ENCODE measurements at regions not wholly inside any gene's neighbourhood (a gene's known extent, or its start where the extent isn't known, plus 50 kb on each side); places are given as distances from the start of the nearest gene placed in this dataset.

DNA sequence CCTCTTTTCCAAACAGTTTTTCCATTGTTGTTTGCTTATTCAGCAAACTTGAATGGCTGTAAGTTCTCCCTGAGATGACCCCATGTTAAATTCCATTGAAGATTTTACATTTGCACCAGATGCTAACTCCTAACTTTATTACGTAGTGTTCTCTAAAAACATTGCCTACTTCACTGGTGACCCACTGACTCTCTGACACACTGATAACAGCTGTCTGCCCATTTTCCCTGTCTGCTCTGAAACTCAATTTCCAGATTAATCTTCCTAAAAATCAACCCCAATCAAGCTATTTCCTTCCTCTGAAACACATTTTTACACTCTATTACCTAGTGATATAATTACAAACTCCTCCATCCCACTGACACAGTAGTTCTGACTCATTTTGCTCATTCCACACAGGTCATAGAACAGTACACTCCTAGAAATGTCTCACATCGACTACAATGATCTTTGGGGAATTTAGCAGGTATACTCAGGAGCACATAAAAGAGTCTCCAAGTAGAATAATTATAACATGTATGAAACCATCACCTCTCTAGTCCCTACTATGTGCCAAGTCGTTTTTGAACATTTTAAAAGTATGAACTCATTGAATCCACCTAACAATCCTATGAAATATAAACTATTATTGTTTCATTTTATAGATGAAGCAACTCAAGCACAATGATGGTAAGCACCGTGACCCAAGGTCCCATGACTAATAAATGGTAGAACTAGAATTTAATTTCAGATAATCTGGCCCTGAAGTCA is 210.9 kb downstream of the SLIT2 start:
- no peak for DNase-seq

DNA sequence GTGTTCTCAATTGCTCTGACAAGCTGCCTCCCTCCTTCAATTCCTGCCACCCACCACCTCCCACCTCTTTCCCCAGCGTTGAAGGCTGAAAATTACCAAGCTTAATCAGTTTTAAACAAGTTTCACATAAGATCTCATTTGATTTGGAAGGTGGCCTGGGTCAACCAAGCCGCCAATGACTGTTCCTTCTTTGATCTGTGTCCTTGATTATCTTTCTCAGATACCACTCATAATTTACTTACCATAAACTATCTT is 211.4 kb downstream of the SLIT2 start:
- no peak for DNase-seq

- no peak for DNase-seq
Measured at GRCh38 chr4:20464381-20464780, 212.7 kb downstream of the SLIT2 start.

GRCh38 chr4:20474119-20474518 is 222.4 kb downstream of the SLIT2 start:
- no peak for DNase-seq

- no peak for DNase-seq
Measured at GRCh38 chr4:20478412-20478811, 221.8 kb upstream of the PACRGL start.

DNA sequence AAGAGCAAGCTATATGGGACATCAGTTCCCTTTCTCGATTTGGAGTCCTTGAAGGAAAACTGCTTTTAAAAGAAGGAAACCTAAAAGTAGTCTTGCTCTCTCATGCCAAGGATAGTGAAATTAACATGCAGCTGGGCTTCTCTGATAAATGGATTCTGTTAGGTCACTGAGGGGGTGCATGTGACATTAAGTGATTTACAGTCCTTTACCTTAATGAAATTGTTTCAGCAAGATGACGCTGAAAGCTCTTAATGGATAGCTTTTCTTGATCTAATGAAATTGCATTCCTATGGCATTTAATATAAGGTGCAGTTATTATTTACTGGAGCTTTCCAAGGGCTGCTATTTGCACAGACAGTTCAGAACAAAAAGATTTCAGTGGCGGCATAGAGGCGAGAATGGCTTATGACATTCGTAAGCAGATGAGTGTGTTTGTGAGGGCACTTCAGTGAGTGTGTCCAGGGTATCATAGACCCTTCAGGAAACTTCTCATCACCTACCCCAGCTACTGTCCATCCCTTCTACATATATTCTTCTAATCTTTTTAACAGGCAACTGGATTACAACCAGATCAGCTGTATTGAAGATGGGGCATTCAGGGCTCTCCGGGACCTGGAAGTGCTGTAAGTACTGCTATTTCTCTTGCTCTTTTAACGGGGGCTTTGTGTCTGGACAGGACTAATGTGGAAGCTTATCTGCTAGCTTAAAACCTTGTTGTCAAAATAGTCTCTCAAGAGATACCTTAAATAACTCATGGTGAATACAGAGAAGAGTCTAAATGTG is 219.9 kb upstream of the PACRGL start:
- DNase-seq: no peak

- no peak for DNase-seq
Measured at GRCh38 chr4:20483416-20483815, 216.8 kb upstream of the PACRGL start.

GRCh38 chr4:20486433-20486832 is 213.8 kb upstream of the PACRGL start:
- no peak for DNase-seq

GRCh38 chr4:20487446-20487845 is 212.8 kb upstream of the PACRGL start:
- no peak for DNase-seq

GRCh38 chr4:20487852-20488251 is 212.4 kb upstream of the PACRGL start:
- DNase-seq: no peak

GRCh38 chr4:20490734-20491133 is 209.5 kb upstream of the PACRGL start:
- DNase-seq: no peak

- no peak for DNase-seq
Measured at GRCh38 chr4:20493761-20494353, 206.4 kb upstream of the PACRGL start.

DNA sequence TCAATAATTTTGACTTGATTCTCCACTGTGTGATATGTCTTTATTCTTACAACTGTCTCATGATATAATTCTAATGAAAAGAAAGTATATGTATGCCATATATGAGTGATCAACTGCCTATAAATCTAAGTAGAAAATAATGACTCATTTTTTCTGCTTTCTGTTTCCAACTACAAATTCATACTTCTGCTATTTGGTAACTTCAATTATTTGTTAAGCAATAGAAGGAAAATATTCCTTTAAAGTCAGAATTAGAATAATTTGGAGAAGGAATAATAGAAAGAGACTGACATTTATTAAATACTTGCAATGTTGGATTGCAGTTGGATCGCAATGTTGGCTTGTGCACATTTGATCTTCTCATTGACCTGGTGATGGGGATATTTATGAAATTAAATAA is 204.2 kb upstream of the PACRGL start:
- DNase-seq: no peak

- DNase-seq: no peak
Measured at GRCh38 chr4:20504146-20504545, 196.1 kb upstream of the PACRGL start.

GRCh38 chr4:20505927-20506326 is 194.3 kb upstream of the PACRGL start:
- no peak for DNase-seq

GRCh38 chr4:20506827-20507226 is 193.4 kb upstream of the PACRGL start:
- no peak for DNase-seq

GRCh38 chr4:20509315-20509714 is 190.9 kb upstream of the PACRGL start:
- DNase-seq: no peak

DNA sequence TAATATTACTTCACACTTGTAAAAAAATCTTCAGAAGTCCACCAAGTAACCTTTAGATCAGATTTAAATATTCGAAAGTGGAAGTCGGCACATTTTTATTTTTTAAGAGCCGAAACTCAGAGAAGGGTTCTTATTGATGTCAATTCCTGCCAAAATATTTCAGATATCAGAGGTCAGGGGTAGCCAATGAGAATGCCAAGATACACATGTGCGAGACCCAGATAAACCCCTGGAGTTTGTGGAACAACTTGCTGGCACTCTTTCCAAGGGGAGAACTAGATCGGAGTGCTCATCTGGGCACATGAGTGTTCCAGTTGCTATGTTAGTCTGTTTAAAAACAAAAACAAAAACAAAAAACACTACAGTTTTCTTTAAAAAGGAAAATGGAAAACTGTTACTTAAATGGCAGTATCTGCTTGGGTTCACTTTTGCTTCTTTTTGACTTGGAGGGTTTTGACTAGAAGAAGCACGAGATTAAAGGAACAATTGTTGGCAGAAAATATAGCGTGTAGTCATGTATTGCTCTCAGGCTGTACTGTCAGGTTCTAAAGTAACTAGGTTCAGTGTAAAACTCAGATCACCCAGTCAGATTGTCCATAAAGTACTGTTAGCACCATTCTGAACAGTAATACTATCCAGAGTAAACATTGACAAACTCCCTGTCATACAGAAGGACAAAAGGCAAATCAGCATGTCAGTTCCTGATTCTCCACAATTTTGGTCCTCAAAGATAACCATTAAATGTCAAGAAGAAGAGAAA is 188.0 kb upstream of the PACRGL start:
- peak; percentile 56 for DNase-seq

DNA sequence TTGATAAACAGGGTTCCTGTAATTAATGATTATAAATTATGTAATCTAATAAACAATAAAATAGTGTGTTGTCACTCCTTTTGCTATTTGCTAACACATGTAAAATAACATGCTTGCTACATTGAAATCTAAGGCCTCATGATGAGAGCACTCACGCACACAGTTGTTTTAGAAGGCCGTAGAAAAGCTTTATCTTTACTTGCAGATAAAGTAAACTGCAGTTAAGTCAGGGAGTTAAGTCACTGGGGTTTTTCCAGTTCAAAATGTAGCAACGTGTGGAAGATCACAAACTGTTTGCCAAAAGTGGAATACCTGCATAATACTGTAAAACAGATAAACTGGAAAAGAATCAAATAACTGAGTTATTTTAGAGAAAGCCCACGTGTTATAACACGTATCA is 187.3 kb upstream of the PACRGL start:
- DNase-seq: no peak

DNA sequence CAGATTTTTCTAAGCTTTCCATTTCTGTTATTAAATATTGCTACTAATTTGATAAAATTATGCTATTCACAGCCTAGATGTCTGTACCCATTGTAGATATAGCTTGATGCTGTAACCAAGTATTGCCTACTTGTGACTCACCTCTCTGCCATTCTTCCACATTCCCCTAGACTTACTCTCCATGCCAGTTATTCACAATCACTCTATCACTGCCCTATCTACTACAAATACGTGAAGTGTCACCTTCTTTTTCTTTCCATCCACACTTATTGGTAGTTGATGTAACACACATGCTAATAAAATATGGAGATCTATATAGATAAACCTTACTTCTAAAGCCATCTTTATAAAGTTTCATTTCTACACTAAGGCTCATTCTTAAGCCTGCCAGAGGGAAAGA is 179.4 kb upstream of the PACRGL start:
- no peak for DNase-seq

- no peak for DNase-seq
Measured at GRCh38 chr4:20528508-20528907, 171.8 kb upstream of the PACRGL start.

GRCh38 chr4:20529691-20530090 is 170.6 kb upstream of the PACRGL start:
- no peak for DNase-seq

DNA sequence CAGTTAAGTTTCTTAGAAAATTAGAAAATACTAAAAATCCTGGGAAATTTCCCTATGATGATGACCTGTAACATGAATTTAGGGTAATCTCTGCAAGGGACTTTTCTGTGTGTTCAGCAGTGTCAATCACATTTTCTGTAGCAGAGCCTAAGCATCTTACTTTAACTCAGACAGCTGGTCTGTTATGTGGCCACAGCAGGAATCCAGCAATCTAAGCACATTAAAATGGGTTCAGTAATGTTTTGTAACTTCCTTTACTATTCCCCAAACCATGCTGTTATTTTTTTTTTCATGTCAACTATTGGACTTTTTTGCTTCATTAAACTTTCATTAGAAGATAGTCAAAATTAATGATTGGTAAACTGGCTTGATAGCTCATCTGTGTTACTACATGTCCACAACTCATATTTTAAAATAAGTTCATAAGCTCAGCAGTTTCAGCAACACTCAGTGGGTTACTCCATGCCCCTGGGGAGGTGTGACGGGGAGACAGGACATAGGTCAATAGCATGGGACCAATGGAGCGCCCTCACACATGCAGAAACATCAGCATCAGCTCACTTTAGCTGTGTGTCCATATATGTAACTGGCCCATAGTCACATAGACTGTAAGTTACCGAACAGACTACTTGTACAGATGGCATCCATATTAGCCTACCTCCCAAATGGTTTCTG is 168.0 kb upstream of the PACRGL start:
- DNase-seq: no peak

Measured in NCI-H774 (cell line).